ENCODE measurements at regions not wholly inside any gene's neighbourhood (a gene's known extent, or its start where the extent isn't known, plus 50 kb on each side); places are given as distances from the start of the nearest gene placed in this dataset.

- TF ChIP-seq, protein P1, sequence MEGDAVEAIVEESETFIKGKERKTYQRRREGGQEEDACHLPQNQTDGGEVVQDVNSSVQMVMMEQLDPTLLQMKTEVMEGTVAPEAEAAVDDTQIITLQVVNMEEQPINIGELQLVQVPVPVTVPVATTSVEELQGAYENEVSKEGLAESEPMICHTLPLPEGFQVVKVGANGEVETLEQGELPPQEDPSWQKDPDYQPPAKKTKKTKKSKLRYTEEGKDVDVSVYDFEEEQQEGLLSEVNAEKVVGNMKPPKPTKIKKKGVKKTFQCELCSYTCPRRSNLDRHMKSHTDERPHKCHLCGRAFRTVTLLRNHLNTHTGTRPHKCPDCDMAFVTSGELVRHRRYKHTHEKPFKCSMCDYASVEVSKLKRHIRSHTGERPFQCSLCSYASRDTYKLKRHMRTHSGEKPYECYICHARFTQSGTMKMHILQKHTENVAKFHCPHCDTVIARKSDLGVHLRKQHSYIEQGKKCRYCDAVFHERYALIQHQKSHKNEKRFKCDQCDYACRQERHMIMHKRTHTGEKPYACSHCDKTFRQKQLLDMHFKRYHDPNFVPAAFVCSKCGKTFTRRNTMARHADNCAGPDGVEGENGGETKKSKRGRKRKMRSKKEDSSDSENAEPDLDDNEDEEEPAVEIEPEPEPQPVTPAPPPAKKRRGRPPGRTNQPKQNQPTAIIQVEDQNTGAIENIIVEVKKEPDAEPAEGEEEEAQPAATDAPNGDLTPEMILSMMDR (IDR thresholded peaks at IDR 0.05; ENCODE audit: control extremely low read depth, extremely low read depth) = no peak
- H3K9me3 ChIP-seq (ENCODE audit: control insufficient read depth in 4 of 4, insufficient read depth in 3 of 4, low read length in 3 of 4) = peaks cover 0 to 2% (median 0%) of the 10 kb centered on the region in 4 donors
- ATAC-seq (ENCODE audit: insufficient read depth, low FRiP score) = no peak
- H3K4me1 ChIP-seq (ENCODE audit: control insufficient read depth in 5 of 5, insufficient read depth in 5 of 5, low read length in 5 of 5) = no peaks in the 10 kb centered on the region
- no peak overlapping the region for H3K27ac ChIP-seq (ENCODE audit: low read depth in 1 of 2, low read length in 1 of 2)
- H3K9ac ChIP-seq (ENCODE audit: insufficient read depth in 1 of 2, low read length in 2 of 2) = no peak overlapping the region
- DNase-seq = no peak
- H3K27me3 ChIP-seq (ENCODE audit: control insufficient read depth in 3 of 3, insufficient read depth in 3 of 3, low read length in 2 of 3) = no peaks in the 10 kb centered on the region
- H3K4me3 ChIP-seq = no peak overlapping the region
- H3K36me3 ChIP-seq (ENCODE audit: control insufficient read depth in 4 of 4, insufficient read depth in 4 of 4, low read length in 4 of 4) = no peaks in the 10 kb centered on the region
Observed at GRCh38 chr2:34176693-34177092, 577.6 kb upstream of the FAM98A start.

DNA sequence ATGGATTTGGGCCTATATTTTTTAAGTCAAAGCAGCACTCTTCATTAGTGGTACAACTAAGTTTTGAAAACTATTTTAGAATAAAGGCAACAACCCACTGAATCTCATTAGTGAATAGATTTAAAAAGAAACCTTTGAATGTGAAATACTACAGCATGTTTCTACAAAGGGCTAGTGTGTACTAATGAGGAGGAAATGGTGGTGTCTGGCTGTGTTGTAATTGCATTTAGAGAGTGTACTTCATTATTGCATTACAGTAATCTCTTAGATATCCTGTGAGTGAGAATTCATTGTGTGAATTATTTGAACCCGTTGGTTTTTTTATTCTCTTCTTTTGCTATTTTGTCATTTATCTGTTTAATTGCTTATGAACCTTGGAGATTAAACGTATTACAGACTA is 575.4 kb upstream of the FAM98A start:
- Histone ChIP-seq H3K4me3 (no peak overlapping the region), H3K27me3 (ENCODE audit: control insufficient read depth in 3 of 3, insufficient read depth in 3 of 3, low read length in 2 of 3) (no peaks in the 10 kb centered on the region), H3K4me1 (ENCODE audit: control insufficient read depth in 5 of 5, insufficient read depth in 5 of 5, low read length in 5 of 5) (no peaks in the 10 kb centered on the region), H3K9ac (ENCODE audit: insufficient read depth in 1 of 2, low read length in 2 of 2) (no peak overlapping the region), H3K36me3 (ENCODE audit: control insufficient read depth in 4 of 4, insufficient read depth in 4 of 4, low read length in 4 of 4) (no peaks in the 10 kb centered on the region), H3K9me3 (ENCODE audit: control insufficient read depth in 4 of 4, insufficient read depth in 3 of 4, low read length in 3 of 4) (peaks cover 0 to 2% (median 0%) of the 10 kb centered on the region in 4 donors), H3K27ac (ENCODE audit: low read depth in 1 of 2, low read length in 1 of 2) (no peak overlapping the region)
- DNase-seq (no peak), ATAC-seq (ENCODE audit: insufficient read depth, low FRiP score) (no peak)
- 80 to 84% methylated on average over 2 of the region's 2 CpGs for WGBS, 2 donors
- TF ChIP-seq, protein P1 (IDR thresholded peaks at IDR 0.05; ENCODE audit: control extremely low read depth, extremely low read depth) = no peak

DNA sequence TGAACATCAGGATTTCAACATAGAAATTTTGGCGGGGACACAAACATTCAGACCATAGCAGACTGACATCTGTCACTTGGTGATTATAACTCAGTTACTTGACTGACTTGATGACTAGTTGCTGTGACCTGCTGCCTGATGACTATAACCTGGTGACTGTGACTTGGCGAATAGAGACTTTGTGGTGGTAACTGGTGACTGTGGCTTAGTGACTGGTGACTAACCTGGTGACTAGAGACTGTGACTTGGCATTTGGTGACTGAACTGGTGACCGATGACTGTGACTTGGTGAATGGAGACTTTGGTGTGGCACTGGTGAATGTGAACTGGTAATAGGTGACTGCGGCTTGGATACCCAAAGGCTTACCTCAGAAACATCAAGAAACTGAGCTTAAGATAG is 563.1 kb upstream of the FAM98A start:
- H3K9me3 ChIP-seq (ENCODE audit: control insufficient read depth in 4 of 4, insufficient read depth in 3 of 4, low read length in 3 of 4) = no peaks in the 10 kb centered on the region
- no peak overlapping the region for H3K9ac ChIP-seq (ENCODE audit: insufficient read depth in 1 of 2, low read length in 2 of 2)
- no peak for DNase-seq
- H3K27me3 ChIP-seq (ENCODE audit: control insufficient read depth in 3 of 3, insufficient read depth in 3 of 3, low read length in 2 of 3) = no peaks in the 10 kb centered on the region
- WGBS, 2 donors = 84 to 93% methylated on average over 4 of the region's 4 CpGs
- no peak for ATAC-seq (ENCODE audit: insufficient read depth, low FRiP score)
- H3K4me3 ChIP-seq = no peak overlapping the region
- no peaks in the 10 kb centered on the region for H3K4me1 ChIP-seq (ENCODE audit: control insufficient read depth in 5 of 5, insufficient read depth in 5 of 5, low read length in 5 of 5)
- TF ChIP-seq, protein P1 (IDR thresholded peaks at IDR 0.05; ENCODE audit: control extremely low read depth, extremely low read depth) = no peak
- H3K27ac ChIP-seq (ENCODE audit: low read depth in 1 of 2, low read length in 1 of 2) = no peak overlapping the region
- H3K36me3 ChIP-seq (ENCODE audit: control insufficient read depth in 4 of 4, insufficient read depth in 4 of 4, low read length in 4 of 4) = no peaks in the 10 kb centered on the region

- no peak overlapping the region for H3K9ac ChIP-seq (ENCODE audit: insufficient read depth in 1 of 2, low read length in 2 of 2)
- H3K27me3 ChIP-seq (ENCODE audit: control insufficient read depth in 3 of 3, insufficient read depth in 3 of 3, low read length in 2 of 3) = no peaks in the 10 kb centered on the region
- DNase-seq = no peak
- TF ChIP-seq, protein P1 (IDR thresholded peaks at IDR 0.05; ENCODE audit: control extremely low read depth, extremely low read depth) = no peak
- no peaks in the 10 kb centered on the region for H3K9me3 ChIP-seq (ENCODE audit: control insufficient read depth in 4 of 4, insufficient read depth in 3 of 4, low read length in 3 of 4)
- no peaks in the 10 kb centered on the region for H3K4me1 ChIP-seq (ENCODE audit: control insufficient read depth in 5 of 5, insufficient read depth in 5 of 5, low read length in 5 of 5)
- no peak overlapping the region for H3K27ac ChIP-seq (ENCODE audit: low read depth in 1 of 2, low read length in 1 of 2)
- WGBS, 2 donors = 89% methylated on average over 3 of the region's 3 CpGs
- no peak overlapping the region for H3K4me3 ChIP-seq
- ATAC-seq (ENCODE audit: insufficient read depth, low FRiP score) = no peak
- no peaks in the 10 kb centered on the region for H3K36me3 ChIP-seq (ENCODE audit: control insufficient read depth in 4 of 4, insufficient read depth in 4 of 4, low read length in 4 of 4)
Observed at GRCh38 chr2:34161549-34161948, 562.5 kb upstream of the FAM98A start.

All from lung (tissue), 11 donors.